AG04450 (cell line): ENCODE measurements at regions not wholly inside any gene's neighbourhood (a gene's known extent, or its start where the extent isn't known, plus 50 kb on each side); places are given as distances from the start of the nearest gene placed in this dataset.

ENCODE experiments used
- CTCF ChIA-PET: fragments of 300-600, 350-600 bp; formaldehyde crosslinking; extraction: SDS; loops from one replicate; lab custom pipeline; 2022; ENCODE audit warnings: antibody characterized with exemption, inconsistent platforms; lab: Charles Lee
- POLR2A ChIA-PET: fragments of 350-600 bp; formaldehyde crosslinking; extraction: SDS; loops from one replicate; lab custom pipeline; 2021; ENCODE audit warnings: antibody characterized with exemption, inconsistent platforms; lab: Yijun Ruan, JAX
- DNase-seq: peaks from one replicate; pipeline ENCODE4 v3.0.0-alpha.2; 2011; ENCODE audit warnings: low read depth, low spot score
- H3K27ac ChIP-seq: one replicate; pipeline ENCODE4 v1.5.1; 2012; ENCODE audit warnings: low read depth, low read length, control low read depth
- H3K27me3 ChIP-seq: one replicate; pipeline ENCODE4 v1.6.0; 2012; ENCODE audit warnings: low read length; ENCODE audit not compliant: control insufficient read depth, insufficient read depth
- H3K4me3 ChIP-seq: 2 replicates; pipeline ENCODE4 v1.5.1; 2011; ENCODE audit warnings: mild to moderate bottlenecking, low read depth, low read length, control low read depth
- H3K9me3 ChIP-seq: 2 replicates; pipeline ENCODE4 v1.5.1; 2012; ENCODE audit warnings: low read length; ENCODE audit not compliant: control insufficient read depth, insufficient read depth
- TF ChIP-seq, protein P1 (sequence below): IDR thresholded peaks from 2 replicates; pipeline ENCODE4 v1.5.1; 2011; ENCODE audit warnings: low read depth, low read length, control low read depth, inconsistent platforms

DNA sequence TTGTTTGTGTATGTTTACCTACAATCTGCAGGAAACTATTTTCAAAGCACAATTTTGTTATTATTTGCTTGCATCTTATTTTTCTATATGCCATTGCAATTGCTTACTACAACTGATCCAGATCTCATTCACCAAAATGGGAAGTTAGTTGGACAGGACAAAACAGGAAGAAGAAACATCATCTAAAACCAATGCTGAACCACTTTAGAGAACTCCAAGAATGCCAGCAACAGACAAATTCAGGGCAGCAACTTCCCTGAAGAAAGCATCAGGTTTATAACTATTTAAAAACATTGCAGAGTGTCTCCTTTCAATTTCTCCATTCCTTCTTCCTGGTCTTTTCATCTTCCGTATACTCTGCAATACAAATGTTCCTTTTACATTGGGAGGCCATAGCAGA lies 82.4 kb upstream of the SMYD2 start:
- TF ChIP-seq, protein P1, sequence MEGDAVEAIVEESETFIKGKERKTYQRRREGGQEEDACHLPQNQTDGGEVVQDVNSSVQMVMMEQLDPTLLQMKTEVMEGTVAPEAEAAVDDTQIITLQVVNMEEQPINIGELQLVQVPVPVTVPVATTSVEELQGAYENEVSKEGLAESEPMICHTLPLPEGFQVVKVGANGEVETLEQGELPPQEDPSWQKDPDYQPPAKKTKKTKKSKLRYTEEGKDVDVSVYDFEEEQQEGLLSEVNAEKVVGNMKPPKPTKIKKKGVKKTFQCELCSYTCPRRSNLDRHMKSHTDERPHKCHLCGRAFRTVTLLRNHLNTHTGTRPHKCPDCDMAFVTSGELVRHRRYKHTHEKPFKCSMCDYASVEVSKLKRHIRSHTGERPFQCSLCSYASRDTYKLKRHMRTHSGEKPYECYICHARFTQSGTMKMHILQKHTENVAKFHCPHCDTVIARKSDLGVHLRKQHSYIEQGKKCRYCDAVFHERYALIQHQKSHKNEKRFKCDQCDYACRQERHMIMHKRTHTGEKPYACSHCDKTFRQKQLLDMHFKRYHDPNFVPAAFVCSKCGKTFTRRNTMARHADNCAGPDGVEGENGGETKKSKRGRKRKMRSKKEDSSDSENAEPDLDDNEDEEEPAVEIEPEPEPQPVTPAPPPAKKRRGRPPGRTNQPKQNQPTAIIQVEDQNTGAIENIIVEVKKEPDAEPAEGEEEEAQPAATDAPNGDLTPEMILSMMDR, result no peak
- Histone ChIP-seq H3K9me3 (no peaks in the 10 kb centered on the region), H3K4me3 (no peak overlapping the region), H3K27ac (no peak overlapping the region), H3K27me3 (peaks cover 37% of the 10 kb centered on the region)
- POLR2A ChIA-PET, result no interaction called here
- DNase-seq, result no peak
- CTCF ChIA-PET, result interaction anchor here (1.0 to 5.4 kb wide), 3 partner anchors 16 to 134 kb away, joined by 4 to 26 read pairs (median 7); no protein-coding TSS in a partner anchor

DNA sequence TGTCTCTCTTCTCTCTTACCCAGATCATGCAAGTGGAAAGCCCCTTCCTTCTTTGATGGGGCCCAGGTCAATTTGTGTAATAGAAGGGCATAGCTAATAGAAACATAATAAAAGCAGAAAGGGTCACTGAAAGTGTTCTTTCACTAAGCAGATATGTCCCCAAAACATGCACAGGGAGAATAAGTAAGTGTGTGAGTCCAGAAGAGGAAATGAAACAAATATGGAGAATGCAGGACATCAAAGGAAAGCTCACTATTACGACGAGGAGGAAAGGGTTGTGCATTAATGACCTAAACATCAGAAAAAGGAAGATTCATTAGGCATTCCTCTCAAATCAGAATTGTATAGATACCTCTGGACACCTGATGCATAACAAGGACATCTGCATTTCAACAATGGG lies 81.4 kb upstream of the SMYD2 start:
- ChIA-PET CTCF (interaction anchor here (0.8 to 5.4 kb wide), 4 partner anchors 15 to 133 kb away, joined by 3 to 26 read pairs (median 7); no protein-coding TSS in a partner anchor), POLR2A (no interaction called here)
- Histone ChIP-seq H3K27ac (no peak overlapping the region), H3K9me3 (no peaks in the 10 kb centered on the region), H3K4me3 (no peak overlapping the region), H3K27me3 (peaks cover 37% of the 10 kb centered on the region)
- DNase-seq, result no peak
- TF ChIP-seq, protein P1, result no peak

DNA sequence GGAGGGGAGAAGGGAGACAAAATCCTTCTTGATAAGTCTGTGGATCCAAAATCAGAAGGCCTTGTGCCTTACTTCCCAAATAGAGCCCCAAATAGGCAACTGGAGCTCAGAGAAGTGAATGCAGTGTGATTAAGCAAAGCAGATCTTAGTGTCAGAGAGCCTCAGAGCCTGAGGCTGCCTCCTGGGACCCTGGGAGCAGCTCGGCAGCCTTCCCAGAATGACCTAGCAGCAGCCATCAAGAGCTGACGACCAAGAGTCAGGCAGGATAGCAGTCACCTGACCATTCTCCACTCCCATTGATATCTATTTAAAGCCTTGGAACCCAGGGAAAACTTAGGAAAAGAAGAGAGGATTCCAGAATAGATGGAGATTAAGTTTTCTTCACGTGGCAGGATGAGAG lies 78.0 kb upstream of the SMYD2 start:
- H3K9me3 ChIP-seq, result no peaks in the 10 kb centered on the region
- no peak overlapping the region for H3K27ac ChIP-seq
- TF ChIP-seq, protein P1, result no peak
- DNase-seq, result no peak
- peaks cover 36% of the 10 kb centered on the region for H3K27me3 ChIP-seq
- no peak overlapping the region for H3K4me3 ChIP-seq
- ChIA-PET CTCF (interaction anchor here (0.9 to 4.5 kb wide), 4 partner anchors 11 to 131 kb away, joined by 3 to 22 read pairs (median 4); no protein-coding TSS in a partner anchor), POLR2A (no interaction called here)

DNA sequence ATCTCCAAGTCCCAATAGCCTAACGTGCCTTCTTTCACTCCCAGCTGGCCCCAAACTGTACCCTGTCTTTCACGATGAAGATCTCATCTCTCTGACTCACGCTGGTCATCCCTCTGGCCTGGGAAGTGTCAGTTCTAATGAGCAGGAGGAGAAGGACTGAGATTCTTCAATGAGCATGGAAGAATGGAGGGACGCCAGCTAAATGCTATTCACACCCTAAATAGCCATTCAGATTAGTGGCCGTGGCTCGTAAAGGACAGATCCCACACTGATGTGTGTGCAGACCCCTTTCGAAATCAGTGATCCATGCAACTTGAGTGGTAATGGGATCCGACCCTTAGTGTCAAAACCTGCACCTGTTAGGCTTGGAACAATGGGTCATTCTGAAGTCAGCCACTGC lies 75.9 kb upstream of the SMYD2 start:
- CTCF ChIA-PET, result interaction anchor here (1.4 to 4.5 kb wide), 3 partner anchors 9 to 125 kb away, joined by 3 to 22 read pairs (median 10); no protein-coding TSS in a partner anchor

DNA sequence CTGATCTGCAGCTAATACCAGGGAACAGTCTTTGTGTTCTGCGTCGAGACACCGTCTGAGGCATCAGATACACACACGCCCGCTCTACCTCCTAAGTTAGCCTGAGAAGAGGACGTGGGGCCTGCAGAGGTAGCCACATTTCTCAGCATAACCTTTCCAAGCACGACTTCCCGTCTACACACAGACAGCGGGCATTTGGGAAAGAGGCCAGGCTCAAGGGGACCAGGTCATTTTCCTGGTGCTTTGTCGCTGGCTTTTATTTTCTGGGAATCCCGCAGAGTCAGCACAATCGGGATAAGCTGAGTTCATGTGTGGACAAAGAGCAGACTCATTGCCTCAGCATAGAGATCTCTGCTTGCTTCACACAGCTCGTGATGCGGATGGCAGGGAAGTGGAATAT lies 72.5 kb upstream of the SMYD2 start:
- Histone ChIP-seq H3K9me3 (no peaks in the 10 kb centered on the region), H3K27me3 (peaks cover 6% of the 10 kb centered on the region), H3K27ac (no peak overlapping the region), H3K4me3 (no peak overlapping the region)
- CTCF ChIA-PET, result interaction anchor here (1.3 to 2.1 kb wide), 2 partner anchors 53 to 116 kb away, joined by 4 to 8 read pairs; no protein-coding TSS in a partner anchor
- no peak for DNase-seq
- POLR2A ChIA-PET, result no interaction called here
- TF ChIP-seq, protein P1, result no peak

More for the DNA sequence above, 75.9 kb upstream of the SMYD2 start:
- Histone ChIP-seq H3K27ac (no peak overlapping the region), H3K9me3 (no peaks in the 10 kb centered on the region), H3K27me3 (peaks cover 25% of the 10 kb centered on the region), H3K4me3 (no peak overlapping the region)
- POLR2A ChIA-PET, result no interaction called here
- TF ChIP-seq, protein P1, result no peak
- no peak for DNase-seq
